GM18508 (cell line): ENCODE measurements at regions not wholly inside any gene's neighbourhood (a gene's known extent, or its start where the extent isn't known, plus 50 kb on each side); places are given as distances from the start of the nearest gene placed in this dataset.

Source experiments
- ATAC-seq: cut with Tn5 transposase; IDR thresholded peaks from one replicate; pipeline ENCODE4 v1.9.1; 2021; ENCODE audit warnings: moderate number of reproducible peaks; ENCODE audit not compliant: insufficient read depth, unreplicated experiment

- no peak for ATAC-seq
Measured at GRCh38 chrX:15988661-15989603, 134.3 kb upstream of the AP1S2 start.

- ATAC-seq: no peak
Measured at GRCh38 chrX:15985937-15986336, 131.3 kb upstream of the AP1S2 start.

- no peak for ATAC-seq
Measured at GRCh38 chrX:15983034-15983433, 128.4 kb upstream of the AP1S2 start.

GRCh38 chrX:15977644-15978043 is 123.0 kb upstream of the AP1S2 start:
- ATAC-seq: no peak

- no peak for ATAC-seq
Measured at GRCh38 chrX:15976396-15976795, 121.8 kb upstream of the AP1S2 start.

- no peak for ATAC-seq
Measured at GRCh38 chrX:15973946-15974345, 119.3 kb upstream of the AP1S2 start.

- no peak for ATAC-seq
Measured at GRCh38 chrX:15973299-15973698, 118.7 kb upstream of the AP1S2 start.

- no peak for ATAC-seq
Measured at GRCh38 chrX:15971696-15972095, 117.1 kb upstream of the AP1S2 start.

GRCh38 chrX:15963858-15964257 is 109.2 kb upstream of the AP1S2 start:
- ATAC-seq: no peak

- no peak for ATAC-seq
Measured at GRCh38 chrX:15960237-15960636, 105.6 kb upstream of the AP1S2 start.

GRCh38 chrX:15956681-15957080 is 102.1 kb upstream of the AP1S2 start:
- no peak for ATAC-seq

GRCh38 chrX:15953801-15954200 is 99.2 kb upstream of the AP1S2 start:
- no peak for ATAC-seq

GRCh38 chrX:15952212-15952611 is 97.6 kb upstream of the AP1S2 start:
- ATAC-seq: no peak

- ATAC-seq: no peak
Measured at GRCh38 chrX:15948318-15948660, 93.7 kb upstream of the AP1S2 start.

- no peak for ATAC-seq
Measured at GRCh38 chrX:15947648-15948317, 93.2 kb upstream of the AP1S2 start.

- no peak for ATAC-seq
Measured at GRCh38 chrX:15946783-15947580, 92.4 kb upstream of the AP1S2 start.

GRCh38 chrX:15943391-15943790 is 88.8 kb upstream of the AP1S2 start:
- no peak for ATAC-seq

- no peak for ATAC-seq
Measured at GRCh38 chrX:15942307-15942706, 87.7 kb upstream of the AP1S2 start.

- no peak for ATAC-seq
Measured at GRCh38 chrX:15939737-15940136, 85.1 kb upstream of the AP1S2 start.

GRCh38 chrX:15938072-15938471 is 83.5 kb upstream of the AP1S2 start:
- ATAC-seq: no peak

GRCh38 chrX:15931362-15931761 is 76.7 kb upstream of the AP1S2 start:
- no peak for ATAC-seq
